ENCODE measurements at regions not wholly inside any gene's neighbourhood (a gene's known extent, or its start where the extent isn't known, plus 50 kb on each side); places are given as distances from the start of the nearest gene placed in this dataset.

DNA sequence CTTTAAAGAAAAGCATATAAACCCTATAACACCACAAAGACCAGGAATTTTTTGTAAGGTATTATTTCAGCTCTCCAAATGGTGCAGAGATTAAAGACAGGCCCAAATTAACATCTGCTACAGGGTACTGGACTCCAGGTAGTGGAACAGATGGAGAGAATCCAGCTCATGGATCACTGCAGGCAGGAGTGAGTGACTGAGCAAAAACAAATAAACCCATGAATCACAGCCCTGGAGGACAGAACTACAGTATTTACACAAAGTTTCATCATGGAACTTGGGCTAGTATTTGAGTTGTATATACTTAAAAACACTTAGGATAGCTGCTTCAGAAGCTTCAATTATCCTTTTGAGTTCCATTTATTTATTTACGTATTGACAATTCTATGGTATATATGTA, 132.8 kb upstream of the SPRY2 start:
- DNase-seq (ENCODE audit: low read depth, low spot score): no peak

DNA sequence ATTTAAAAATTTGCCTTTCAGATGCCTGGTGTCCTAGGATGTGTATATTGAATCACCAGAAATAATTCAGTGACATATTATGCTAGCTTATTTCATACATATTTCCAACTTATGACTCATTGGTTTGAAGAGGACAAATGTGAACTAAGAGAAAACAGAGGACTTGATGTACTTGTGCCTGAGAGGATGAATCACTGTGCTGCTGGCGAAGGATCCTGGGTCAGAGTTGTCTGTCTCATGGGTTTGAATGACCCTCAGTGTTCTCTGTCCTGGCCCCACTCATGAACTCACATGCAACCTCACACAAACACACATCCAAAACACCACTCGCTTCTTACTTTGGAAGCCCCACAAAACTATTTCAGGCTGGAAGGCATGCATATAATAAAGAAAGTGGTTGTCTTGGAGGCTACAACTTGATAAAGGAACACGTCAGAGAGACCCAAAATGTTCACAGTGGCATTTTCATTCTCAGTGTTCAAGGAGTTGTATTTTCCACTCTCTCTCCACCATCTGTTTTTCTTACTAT, 129.0 kb upstream of the SPRY2 start:
- DNase-seq (ENCODE audit: low read depth, low spot score): no peak

DNA sequence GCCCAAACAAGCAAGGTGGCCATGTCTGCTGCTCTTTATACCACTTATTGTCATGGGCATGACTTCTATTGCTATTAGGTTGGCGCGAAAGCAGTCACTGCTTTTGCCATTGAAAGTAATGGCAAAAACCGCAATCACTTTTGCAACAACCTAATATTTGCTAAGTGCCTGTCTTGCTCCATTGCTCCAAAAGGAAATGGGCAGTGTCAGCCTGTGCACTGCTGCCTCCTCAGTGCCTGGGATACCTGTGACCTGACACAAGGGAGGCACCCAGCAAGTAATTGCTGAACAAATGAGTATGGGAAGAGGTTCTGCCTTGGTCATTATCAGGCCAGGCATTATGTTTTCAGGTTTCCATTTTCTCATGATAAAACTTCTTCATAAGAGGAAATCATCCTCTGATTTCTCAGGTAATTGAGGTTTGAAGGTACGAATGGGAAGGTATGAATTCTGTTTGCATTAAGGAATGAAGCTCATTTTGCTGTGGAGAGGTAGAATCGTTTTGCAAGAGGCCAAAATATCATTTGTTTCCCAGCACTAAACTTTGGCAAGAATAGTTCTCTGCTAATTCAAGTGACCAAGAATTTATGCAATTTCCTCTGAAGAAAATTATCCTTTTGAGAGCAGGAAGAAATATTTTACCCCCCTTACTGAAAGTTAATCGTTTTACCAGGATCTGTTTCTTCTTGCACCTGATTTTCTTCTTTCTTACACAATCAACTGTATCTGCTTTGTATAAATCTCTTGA, 128.4 kb upstream of the SPRY2 start:
- DNase-seq (ENCODE audit: low read depth, low spot score): no peak

DNA sequence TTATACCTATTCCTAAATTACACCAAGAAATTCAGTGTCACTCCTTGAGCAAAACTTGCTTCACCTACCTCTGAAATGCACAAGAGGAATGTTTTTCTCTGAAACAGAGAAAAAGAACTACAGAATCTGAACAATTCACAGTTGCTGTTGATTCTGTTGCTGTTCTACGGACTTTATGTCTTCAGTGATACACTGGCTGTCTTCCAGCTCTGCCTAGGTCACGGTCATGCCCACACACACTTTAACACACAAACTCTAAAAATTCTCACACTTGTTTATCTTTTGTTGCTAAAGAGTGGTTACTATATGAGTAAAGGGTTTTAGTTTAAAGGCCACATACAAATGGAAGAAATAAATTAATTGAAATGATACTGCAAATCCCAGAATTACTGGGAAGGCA, 124.4 kb upstream of the SPRY2 start:
- no peak for DNase-seq (ENCODE audit: low read depth, low spot score)

DNA sequence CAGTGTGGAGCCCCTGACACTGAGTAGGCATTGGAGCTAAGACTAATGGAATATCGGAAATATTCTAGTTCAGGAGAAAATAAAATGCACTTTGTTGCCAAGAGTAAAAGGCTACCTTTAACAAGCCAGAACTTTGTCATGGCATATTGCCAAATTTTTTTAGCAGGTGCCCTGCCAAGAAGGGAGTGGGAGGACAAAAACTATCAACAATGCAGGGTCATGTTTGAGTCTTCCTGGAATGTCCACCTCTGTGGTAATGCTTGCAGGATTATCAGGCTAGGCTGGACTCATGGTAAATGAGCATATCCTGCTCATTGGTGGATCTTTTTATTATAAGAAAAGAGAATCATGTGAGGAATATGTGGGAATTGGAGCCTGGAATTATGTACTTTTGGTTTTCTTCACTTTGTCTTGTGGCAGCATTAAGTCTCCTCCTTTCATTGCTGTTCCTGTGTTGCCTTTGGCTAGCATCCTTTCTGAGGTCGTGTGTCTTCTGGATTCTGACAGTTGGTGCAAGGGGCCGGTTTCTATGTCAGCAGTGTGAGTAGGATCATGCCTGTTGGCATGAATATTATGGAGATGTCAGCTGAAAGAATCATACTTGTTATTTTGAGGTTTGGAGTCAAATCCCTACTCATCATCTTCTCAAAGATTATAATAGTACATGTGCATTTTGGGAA, 122.9 kb upstream of the SPRY2 start:
- DNase-seq (ENCODE audit: low read depth, low spot score): no peak

DNA sequence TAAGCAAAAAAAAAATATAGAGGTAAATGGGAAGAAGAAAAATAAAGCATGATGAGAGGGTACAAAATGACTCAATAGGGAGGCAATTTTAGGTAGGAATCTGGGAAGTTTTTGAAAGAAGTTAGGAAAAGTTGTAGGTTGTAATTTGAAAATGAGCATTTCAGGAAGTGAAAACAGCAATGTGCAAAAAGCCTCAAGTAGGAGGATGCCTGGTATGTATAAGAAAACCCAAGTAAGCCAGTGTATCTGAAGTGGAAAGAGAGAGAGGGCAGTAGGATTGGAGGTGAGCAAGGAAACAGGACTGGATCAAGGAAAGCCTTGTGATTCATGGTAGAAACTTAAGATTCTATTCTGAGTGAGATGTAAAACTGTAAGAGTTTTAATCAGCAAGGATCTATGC, 121.6 kb upstream of the SPRY2 start:
- no peak for DNase-seq (ENCODE audit: low read depth, low spot score)

DNA sequence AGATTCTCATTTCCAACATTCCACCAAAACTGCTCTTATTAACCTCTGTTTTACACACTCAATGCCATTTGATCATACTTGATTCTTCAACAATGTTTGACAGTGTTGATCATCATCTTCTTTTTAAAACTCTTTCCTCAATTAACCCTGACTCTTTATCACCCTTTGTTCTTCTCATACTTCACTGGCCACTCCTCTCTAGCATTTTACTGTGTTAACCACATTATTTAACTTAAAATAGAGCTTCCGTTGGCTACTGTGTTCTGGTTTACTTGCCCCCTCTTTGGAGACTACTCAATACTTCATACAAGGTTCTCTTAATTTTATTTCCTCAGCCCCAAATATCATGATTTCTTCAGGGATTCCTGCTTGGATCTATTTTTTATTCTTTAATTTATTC, 121.1 kb upstream of the SPRY2 start:
- no peak for DNase-seq (ENCODE audit: low read depth, low spot score)

DNA sequence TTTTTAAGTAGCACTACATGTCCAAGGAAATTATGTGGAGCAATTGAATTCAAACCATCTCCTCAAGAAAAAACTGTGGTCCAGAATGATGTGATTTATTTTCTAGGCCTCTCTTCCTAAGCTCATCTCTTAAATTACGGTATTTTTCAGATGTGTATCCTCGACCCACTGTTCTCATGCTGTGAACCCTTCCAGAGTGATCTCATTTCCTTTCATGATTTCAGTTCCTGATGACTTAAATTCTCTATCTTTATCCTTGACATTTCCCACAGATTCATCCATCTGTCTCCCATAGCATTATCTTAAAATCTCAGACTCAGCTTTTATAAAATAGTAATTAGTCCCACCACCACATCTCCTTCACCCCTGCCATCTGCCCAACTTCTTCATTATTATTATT, 117.6 kb upstream of the SPRY2 start:
- no peak for DNase-seq (ENCODE audit: low read depth, low spot score)

DNA sequence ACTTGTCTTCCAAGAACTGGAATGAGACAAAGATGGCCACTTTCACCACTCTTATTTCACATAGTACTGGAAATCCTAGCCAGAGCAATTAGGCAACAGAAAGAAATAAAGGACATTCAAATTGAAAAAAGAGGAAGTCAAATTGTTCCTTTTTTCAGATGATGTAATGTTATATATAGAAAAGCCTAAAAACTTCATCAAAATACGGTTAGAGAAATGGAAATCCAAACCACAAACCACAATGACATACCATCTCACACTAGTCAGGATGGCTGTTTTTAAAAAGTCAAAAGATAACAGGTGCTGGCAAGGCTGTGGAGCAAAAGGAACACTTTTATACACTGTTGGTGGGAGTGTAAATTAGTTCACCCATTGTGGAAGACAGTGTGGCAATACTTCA, 113.3 kb upstream of the SPRY2 start:
- DNase-seq (ENCODE audit: low read depth, low spot score): no peak

DNA sequence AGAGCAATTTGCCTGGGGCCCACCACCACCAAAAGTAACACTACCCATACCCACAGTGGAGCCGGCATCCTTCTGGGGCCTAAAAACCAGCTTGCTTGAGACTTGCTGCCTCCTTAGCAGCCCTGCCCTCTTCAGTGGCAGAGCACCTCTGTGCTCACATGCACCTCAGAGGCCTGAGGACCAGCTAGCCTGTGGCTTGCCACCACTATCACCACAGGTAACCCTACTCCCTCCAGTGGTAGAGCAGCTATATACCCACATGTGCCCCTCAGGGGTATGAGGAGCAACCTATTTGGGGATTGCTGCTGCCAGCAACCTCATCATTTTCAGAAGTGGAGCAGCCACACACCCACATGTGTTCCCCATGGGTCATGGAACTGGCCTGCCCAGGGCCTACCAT, 111.4 kb upstream of the SPRY2 start:
- DNase-seq (ENCODE audit: low read depth, low spot score): no peak

DNA sequence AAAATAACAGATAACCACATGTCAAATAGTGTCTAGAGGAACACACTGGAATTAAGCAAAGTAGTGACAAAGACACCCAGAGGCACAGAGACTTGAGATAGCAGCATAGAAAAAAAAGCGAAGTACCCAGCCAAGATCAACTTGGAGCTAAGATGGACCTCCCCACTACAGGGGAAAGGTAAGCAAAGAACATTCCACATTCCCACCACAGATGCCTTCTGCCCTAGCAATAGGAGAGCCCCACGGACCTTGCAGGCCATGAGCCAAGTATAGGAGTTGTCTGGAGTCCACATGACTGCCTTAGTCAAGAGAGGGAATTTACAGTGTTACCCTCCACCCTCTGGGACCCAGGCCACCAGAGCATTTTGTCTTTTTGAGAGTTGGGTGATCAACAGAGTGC, 110.7 kb upstream of the SPRY2 start:
- DNase-seq (ENCODE audit: low read depth, low spot score): no peak

DNA sequence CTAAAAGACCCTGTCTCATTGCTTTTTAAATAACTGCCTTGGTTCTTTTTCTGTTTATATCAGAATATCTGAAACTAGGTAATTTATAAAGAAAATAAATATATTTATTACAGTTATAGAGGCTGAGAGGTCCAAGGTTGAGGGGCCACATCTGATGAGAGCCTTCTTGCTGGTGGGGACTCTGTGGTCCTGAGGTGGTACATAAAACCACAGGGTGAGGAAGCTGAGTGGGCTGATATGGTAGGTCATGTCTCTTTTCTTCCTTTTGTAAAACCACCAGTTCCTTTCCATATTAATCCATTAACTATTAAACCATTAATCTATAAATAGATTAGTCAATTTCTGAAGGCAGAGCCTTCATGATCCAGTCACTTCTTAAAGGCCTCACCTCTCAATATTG, 109.5 kb upstream of the SPRY2 start:
- no peak for DNase-seq (ENCODE audit: low read depth, low spot score)

DNA sequence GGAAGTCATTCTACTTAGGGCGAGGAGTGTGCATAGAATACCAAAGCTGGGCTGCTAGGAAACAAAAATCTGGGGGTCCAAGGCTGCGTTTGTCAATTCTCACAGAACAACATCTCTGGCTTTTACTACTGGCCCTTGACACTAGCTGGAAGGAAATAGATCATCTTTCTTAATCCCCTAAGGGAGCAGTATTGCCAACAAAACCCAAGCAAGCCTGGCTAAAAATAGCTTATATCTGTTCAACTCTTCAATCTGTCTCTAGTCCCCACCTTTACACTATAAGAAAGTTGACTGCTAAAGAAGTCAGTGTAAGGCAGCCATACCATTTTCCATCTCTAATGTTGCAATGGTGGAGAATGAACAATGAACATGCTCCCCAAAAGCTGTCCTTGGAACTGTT, 107.8 kb upstream of the SPRY2 start:
- no peak for DNase-seq (ENCODE audit: low read depth, low spot score)

DNA sequence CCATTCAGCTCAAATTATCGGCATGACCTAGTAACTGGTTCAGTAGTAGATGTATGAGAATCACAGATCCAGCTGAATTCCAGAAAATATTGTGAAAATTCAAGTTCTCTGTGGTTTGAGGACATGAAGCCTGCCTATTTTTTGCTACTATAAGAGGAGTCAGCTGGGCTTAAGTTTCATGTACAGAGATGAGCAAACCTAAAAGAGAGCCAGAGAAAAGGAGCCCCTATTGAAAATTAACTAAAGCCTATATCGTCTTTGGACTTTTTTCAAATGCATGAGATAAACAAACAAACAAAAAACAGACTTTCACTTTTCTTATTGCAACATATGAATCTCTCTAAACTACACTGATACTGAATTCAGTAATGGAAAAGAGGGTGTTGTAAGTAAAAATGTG, 106.8 kb upstream of the SPRY2 start:
- DNase-seq (ENCODE audit: low read depth, low spot score): no peak

DNA sequence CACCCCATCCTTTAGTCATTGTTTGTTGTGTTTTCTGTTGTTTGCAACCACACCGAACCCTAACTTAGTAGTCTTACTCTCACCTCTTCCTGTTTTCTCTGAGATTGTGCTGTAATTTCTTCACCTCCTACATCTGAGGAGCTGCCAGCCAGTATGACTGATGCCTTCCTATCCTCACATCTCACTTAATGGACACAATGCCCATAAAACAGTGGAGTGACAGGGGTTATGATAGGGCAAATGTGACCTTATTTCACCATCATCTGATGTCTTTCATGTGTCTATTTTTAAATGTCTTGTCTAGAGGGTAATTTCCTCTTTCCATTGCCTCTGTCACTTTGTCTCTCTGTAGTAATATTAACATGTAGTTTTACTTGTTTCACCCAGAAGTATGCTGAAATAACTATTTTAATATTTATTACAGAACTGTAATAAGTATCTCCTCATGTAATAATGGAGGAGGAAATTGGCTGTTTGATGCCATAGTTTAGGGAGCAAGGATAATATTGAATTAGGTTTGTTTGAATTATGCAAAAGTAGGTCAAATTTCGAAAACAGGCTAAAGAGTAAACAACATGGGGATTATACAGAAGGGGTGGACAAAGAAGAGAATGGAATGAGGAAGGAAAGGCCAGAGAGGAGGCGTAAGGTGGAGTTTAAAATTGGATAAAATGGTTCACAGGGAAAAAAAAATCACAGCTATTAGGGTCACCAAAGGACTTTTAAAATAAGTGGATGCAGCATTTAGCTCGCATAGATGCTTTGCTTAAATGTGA, 103.5 kb upstream of the SPRY2 start:
- no peak for DNase-seq (ENCODE audit: low read depth, low spot score)

DNA sequence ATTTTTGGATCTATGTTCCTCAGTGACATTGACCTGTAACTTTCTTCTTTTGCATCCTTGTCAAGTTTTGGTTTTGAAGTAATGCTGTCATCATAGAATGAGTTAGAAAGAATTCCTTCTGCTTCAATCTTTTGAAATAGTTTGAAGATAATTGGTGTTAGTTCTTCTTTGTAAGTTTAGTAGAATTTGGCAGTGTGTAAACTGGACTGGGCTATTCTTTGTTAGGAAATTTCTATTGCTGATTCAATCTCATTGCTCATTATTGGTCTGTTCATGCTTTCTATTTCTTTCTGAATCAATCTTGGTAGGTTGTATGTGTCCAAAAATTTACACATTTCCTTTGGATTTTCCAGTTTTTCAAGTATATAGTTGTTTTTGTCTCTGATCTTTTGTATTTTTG, 101.7 kb upstream of the SPRY2 start:
- DNase-seq (ENCODE audit: low read depth, low spot score): no peak

DNA sequence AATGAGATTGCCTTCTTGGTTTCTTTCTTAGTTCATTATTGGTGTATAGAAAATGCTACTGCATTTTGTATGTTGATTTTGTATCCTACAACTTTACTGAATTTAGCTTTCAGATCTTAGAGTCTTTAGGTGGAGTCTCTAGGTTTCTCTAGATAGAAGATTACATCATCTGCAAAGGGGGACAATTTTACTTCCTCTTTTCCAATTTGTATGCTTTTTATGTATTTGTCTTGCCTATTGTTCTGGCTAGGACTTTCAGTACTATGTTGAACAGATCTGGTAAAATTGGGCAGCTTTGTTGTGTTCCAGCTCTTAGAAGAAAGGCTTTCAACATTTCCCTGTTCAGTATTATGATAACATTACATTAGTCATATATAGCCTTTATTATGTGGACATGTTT, 101.0 kb upstream of the SPRY2 start:
- DNase-seq (ENCODE audit: low read depth, low spot score): no peak

DNA sequence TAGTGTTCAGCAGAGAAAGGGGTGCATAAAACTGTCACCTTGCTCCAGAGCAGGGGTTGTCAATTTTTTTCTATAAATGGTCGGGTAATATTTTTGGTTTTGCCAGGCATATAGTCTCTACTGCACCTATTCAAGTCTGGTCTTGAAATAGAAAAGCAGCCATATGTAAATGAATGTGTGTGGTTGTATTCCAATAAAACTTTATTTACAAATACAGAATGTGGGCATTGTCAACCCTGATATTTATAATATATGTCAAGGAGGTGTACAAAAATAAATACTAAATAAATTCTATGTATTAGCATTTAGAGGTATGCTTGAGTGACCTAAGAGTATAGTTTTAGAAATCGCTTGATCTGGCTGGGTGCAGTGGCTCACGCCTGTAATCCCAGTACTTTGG, 97.6 kb upstream of the SPRY2 start:
- DNase-seq (ENCODE audit: low read depth, low spot score): no peak

DNA sequence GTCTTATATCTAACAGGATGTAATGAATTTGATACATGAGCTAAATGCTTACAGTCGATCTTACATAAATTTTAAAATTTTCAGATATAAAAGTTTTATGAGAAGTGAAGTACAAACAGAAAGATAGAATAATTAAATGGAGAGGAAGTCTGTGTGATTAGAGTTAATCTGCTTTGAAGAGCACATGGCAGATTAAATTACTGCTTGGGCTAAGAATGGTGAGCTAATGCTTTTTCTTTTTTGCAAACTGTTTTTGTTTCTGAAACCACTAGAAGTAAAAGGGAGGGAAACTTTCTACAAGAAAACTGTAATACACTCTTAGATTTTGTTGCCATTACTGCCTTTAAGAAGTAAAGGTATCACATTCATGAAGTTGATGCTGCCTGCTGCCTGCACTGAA, 96.3 kb upstream of the SPRY2 start:
- DNase-seq (ENCODE audit: low read depth, low spot score): no peak

DNA sequence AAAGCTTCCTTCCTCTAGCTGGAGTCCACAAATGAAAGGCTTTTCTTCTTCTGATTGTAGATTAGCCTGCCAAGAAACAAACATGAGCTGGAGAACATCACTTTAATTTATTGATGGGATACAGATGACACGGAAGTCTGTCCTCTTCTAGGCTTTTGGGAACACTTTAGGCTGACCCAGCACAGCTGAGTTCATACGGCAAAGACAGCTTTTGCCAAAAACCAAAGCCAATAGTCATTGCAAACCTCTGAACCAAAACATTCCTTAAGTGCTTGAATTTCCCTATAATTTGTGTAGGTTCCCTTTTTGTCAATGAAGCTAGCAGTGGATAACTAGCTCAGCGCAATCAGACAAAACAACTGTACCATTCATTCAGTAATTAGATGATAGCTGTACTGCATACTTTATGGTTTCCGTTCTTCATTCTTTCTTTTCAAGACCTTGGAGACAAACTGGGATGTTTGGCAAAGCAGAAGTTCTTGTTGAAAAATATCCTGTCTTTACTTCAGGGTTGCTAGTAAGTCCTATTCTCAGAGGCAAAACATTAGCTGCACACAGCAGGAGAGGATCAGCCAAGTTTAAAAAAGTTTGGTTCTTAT, 95.7 kb upstream of the SPRY2 start:
- DNase-seq (ENCODE audit: low read depth, low spot score): no peak

DNA sequence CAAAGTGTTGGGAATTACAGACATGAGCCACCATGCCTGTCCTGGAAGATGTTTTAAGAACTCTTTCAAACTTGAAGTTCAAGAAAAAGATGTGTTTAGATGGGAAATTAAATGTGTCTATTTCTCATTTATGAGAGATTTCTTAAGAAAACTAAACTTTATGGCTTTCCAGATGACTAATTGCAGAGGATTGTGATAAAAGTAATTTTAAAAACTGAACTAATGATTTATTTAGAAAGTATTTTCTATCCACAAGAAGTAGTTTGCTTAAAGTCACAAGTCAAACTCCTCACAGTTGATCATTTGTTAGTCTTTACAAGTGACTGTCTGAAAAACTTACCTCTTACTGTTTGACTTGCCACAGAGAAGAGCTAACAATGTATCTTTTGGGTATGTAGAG, 89.6 kb upstream of the SPRY2 start:
- no peak for DNase-seq (ENCODE audit: low read depth, low spot score)

Data from iPS DF 19.7 (cell line).